RPMI8226 (cell line): ENCODE measurements at regions not wholly inside any gene's neighbourhood (a gene's known extent, or its start where the extent isn't known, plus 50 kb on each side); places are given as distances from the start of the nearest gene placed in this dataset.

Source experiments
- DNase-seq: peaks from one replicate; pipeline ENCODE4 v3.0.0-alpha.2; 2015

GRCh38 chr3:165444745-165445144 lies 248.6 kb upstream of the SLITRK3 start:
- DNase-seq = no peak

- no peak for DNase-seq
These were observed 247.5 kb upstream of the SLITRK3 start for GRCh38 chr3:165443664-165444063.

GRCh38 chr3:165442061-165442460 lies 245.9 kb upstream of the SLITRK3 start:
- DNase-seq = no peak

GRCh38 chr3:165440380-165440779 lies 244.2 kb upstream of the SLITRK3 start:
- no peak for DNase-seq

- no peak for DNase-seq
These were observed 243.6 kb upstream of the SLITRK3 start for GRCh38 chr3:165439765-165440164.

GRCh38 chr3:165434516-165434915 lies 238.3 kb upstream of the SLITRK3 start:
- DNase-seq = no peak

- no peak for DNase-seq
These were observed 210.2 kb upstream of the SLITRK3 start for GRCh38 chr3:165406425-165406824.

- no peak for DNase-seq
These were observed 208.3 kb upstream of the SLITRK3 start for GRCh38 chr3:165404357-165405027.

- DNase-seq = no peak
These were observed 207.5 kb upstream of the SLITRK3 start for GRCh38 chr3:165403666-165404065.

- DNase-seq = no peak
These were observed 199.0 kb upstream of the SLITRK3 start for GRCh38 chr3:165395188-165395587.

GRCh38 chr3:165393461-165393860 lies 197.3 kb upstream of the SLITRK3 start:
- DNase-seq = no peak

- DNase-seq = no peak
These were observed 194.0 kb upstream of the SLITRK3 start for GRCh38 chr3:165390166-165390565.

- DNase-seq = no peak
These were observed 193.5 kb upstream of the SLITRK3 start for GRCh38 chr3:165389653-165390052.

- DNase-seq = no peak
These were observed 192.9 kb upstream of the SLITRK3 start for GRCh38 chr3:165389064-165389463.

- DNase-seq = no peak
These were observed 187.2 kb upstream of the SLITRK3 start for GRCh38 chr3:165383381-165383780.

GRCh38 chr3:165382672-165383071 lies 186.5 kb upstream of the SLITRK3 start:
- peak; percentile 28 for DNase-seq

- DNase-seq = no peak
These were observed 182.6 kb upstream of the SLITRK3 start for GRCh38 chr3:165378761-165379160.

- DNase-seq = no peak
These were observed 162.8 kb upstream of the SLITRK3 start for GRCh38 chr3:165359005-165359404.

GRCh38 chr3:165355316-165355715 lies 159.1 kb upstream of the SLITRK3 start:
- no peak for DNase-seq

- DNase-seq = peak; percentile 14
These were observed 151.3 kb upstream of the SLITRK3 start for GRCh38 chr3:165347526-165347925.

GRCh38 chr3:165346503-165346902 lies 150.3 kb upstream of the SLITRK3 start:
- no peak for DNase-seq

GRCh38 chr3:165343185-165343584 lies 147.0 kb upstream of the SLITRK3 start:
- DNase-seq = no peak

GRCh38 chr3:165339753-165340152 lies 143.6 kb upstream of the SLITRK3 start:
- DNase-seq = peak; percentile 46

- DNase-seq = no peak
These were observed 140.6 kb upstream of the SLITRK3 start for GRCh38 chr3:165336786-165337185.
